NOMO-1 treated with dmso at 0.1 percent for 144 hours (cell line): ENCODE measurements at regions not wholly inside any gene's neighbourhood (a gene's known extent, or its start where the extent isn't known, plus 50 kb on each side); places are given as distances from the start of the nearest gene placed in this dataset.

Source experiments
- DNase-seq: peaks from one replicate; lab custom pipeline; 2025; ENCODE audit not compliant: unreplicated experiment; lab: John Stamatoyannopoulos, UW

- no peak for DNase-seq
Measured at GRCh38 chr11:15893080-15893492, 463.3 kb downstream of the SOX6 start.

- no peak for DNase-seq
Measured at GRCh38 chr11:15896026-15896425, 460.3 kb downstream of the SOX6 start.

GRCh38 chr11:15896530-15896929 lies 459.8 kb downstream of the SOX6 start:
- no peak for DNase-seq

- peak; percentile 4 for DNase-seq
Measured at GRCh38 chr11:15897211-15897960, 459.0 kb downstream of the SOX6 start.

- DNase-seq, result no peak
Measured at GRCh38 chr11:15901054-15901453, 455.3 kb downstream of the SOX6 start.

GRCh38 chr11:15901790-15902189 lies 454.6 kb downstream of the SOX6 start:
- no peak for DNase-seq

- DNase-seq, result no peak
Measured at GRCh38 chr11:15903246-15903645, 453.1 kb downstream of the SOX6 start.

GRCh38 chr11:15905366-15906104 lies 450.8 kb downstream of the SOX6 start:
- no peak for DNase-seq

GRCh38 chr11:15906481-15907035 lies 449.8 kb downstream of the SOX6 start:
- no peak for DNase-seq

- no peak for DNase-seq
Measured at GRCh38 chr11:15907806-15908205, 448.5 kb downstream of the SOX6 start.

GRCh38 chr11:15909937-15910598 lies 446.3 kb downstream of the SOX6 start:
- DNase-seq, result no peak

- DNase-seq, result no peak
Measured at GRCh38 chr11:15910761-15911160, 445.6 kb downstream of the SOX6 start.

- DNase-seq, result no peak
Measured at GRCh38 chr11:15911377-15912044, 444.8 kb downstream of the SOX6 start.

- DNase-seq, result no peak
Measured at GRCh38 chr11:15912291-15912690, 444.1 kb downstream of the SOX6 start.

- no peak for DNase-seq
Measured at GRCh38 chr11:15912825-15913224, 443.5 kb downstream of the SOX6 start.

- no peak for DNase-seq
Measured at GRCh38 chr11:15913261-15913660, 443.1 kb downstream of the SOX6 start.
